Hepatocyte (in vitro differentiated cells): ENCODE measurements at regions not wholly inside any gene's neighbourhood (a gene's known extent, or its start where the extent isn't known, plus 50 kb on each side); places are given as distances from the start of the nearest gene placed in this dataset.
"Not testable (repeated sequence)": the region's sequence is repeated elsewhere in the genome, so short reads cannot be mapped to it uniquely, and the experiment has no call there.

Source experiments
- CTCF ChIP-seq: fragments of 200-600 bp; sonication (generic); IDR thresholded peaks from 2 replicates; pipeline ENCODE4 v1.5.1; 2016; ENCODE audit warnings: antibody characterized with exemption, mild to moderate bottlenecking; ENCODE audit not compliant: poor library complexity
- EZH2 ChIP-seq: fragments of 200-600 bp; sonication (generic); IDR thresholded peaks from 2 replicates; pipeline ENCODE4 v1.6.1; 2016; ENCODE audit warnings: antibody characterized with exemption, mild to moderate bottlenecking, borderline replicate concordance

- not testable (repeated sequence) for TF ChIP-seq CTCF, EZH2
These were observed 57.1 kb upstream of the BDP1 start for GRCh38 chr5:71398400-71398799.
